ENCODE measurements at regions not wholly inside any gene's neighbourhood (a gene's known extent, or its start where the extent isn't known, plus 50 kb on each side); places are given as distances from the start of the nearest gene placed in this dataset.
"Not testable (repeated sequence)": the region's sequence is repeated elsewhere in the genome, so short reads cannot be mapped to it uniquely, and the experiment has no call there.

- no peak for ATAC-seq
- DNase-seq = no peak
- intact Hi-C loops (cut with micrococcal nuclease) = no loop called here
Measured at GRCh38 chr14:65153101-65153500, 50.8 kb upstream of the MAX start.

- ATAC-seq (peak; percentile 92), DNase-seq (peak; percentile 45)
- intact Hi-C loops (cut with micrococcal nuclease) = no loop called here
Measured at GRCh38 chr14:65156568-65157366, 54.5 kb upstream of the MAX start.

GRCh38 chr14:65159281-65160062, 57.2 kb upstream of the MAX start:
- intact Hi-C loops (cut with micrococcal nuclease) = no loop called here
- ATAC-seq (no peak), DNase-seq (no peak)

GRCh38 chr14:65160091-65160490, 57.8 kb upstream of the MAX start:
- no peak for DNase-seq
- intact Hi-C loops (cut with micrococcal nuclease) = no loop called here
- ATAC-seq = no peak

- ATAC-seq (no peak), DNase-seq (no peak)
Measured at GRCh38 chr14:65162031-65162430, 59.7 kb upstream of the MAX start.

GRCh38 chr14:65164068-65164824, 61.9 kb upstream of the MAX start:
- ATAC-seq (peak; percentile 57), DNase-seq (no peak)
- intact Hi-C loops (cut with micrococcal nuclease) = no loop called here

More at GRCh38 chr14:65162031-65162430, 59.7 kb upstream of the MAX start:
- intact Hi-C loops (cut with micrococcal nuclease) = no loop called here

GRCh38 chr14:65164825-65165135, 62.5 kb upstream of the MAX start:
- ATAC-seq (no peak), DNase-seq (no peak)
- intact Hi-C loops (cut with micrococcal nuclease) = loop anchor here (5.0 kb wide), 1 partner anchor 663 kb away; no protein-coding TSS in a partner anchor

GRCh38 chr14:65167072-65167645, 64.8 kb upstream of the MAX start:
- ATAC-seq (no peak), DNase-seq (no peak)
- intact Hi-C loops (cut with micrococcal nuclease) = loop anchor here (5.0 kb wide), 1 partner anchor 660 kb away; no protein-coding TSS in a partner anchor

GRCh38 chr14:65168840-65169239, 66.5 kb upstream of the MAX start:
- ATAC-seq = peak; percentile 47
- DNase-seq = no peak
- intact Hi-C loops (cut with micrococcal nuclease) = loop anchor here (5.0 kb wide), 1 partner anchor 658 kb away; no protein-coding TSS in a partner anchor

- peak; percentile 87 for ATAC-seq
- intact Hi-C loops (cut with micrococcal nuclease) = loop anchor here (5.0 kb wide), 1 partner anchor 658 kb away; no protein-coding TSS in a partner anchor
- DNase-seq = no peak
Measured at GRCh38 chr14:65169351-65169750, 67.0 kb upstream of the MAX start.

GRCh38 chr14:65170318-65170717, 68.0 kb upstream of the MAX start:
- intact Hi-C loops (cut with micrococcal nuclease) = no loop called here
- ATAC-seq (no peak), DNase-seq (no peak)

- DNase-seq (peak; percentile 32), ATAC-seq (peak; percentile 46)
- intact Hi-C loops (cut with micrococcal nuclease) = no loop called here
Measured at GRCh38 chr14:65170768-65171507, 68.6 kb upstream of the MAX start.

GRCh38 chr14:65173973-65174693, 71.8 kb upstream of the MAX start:
- ATAC-seq (no peak), DNase-seq (no peak)
- intact Hi-C loops (cut with micrococcal nuclease) = no loop called here

GRCh38 chr14:65174783-65175182, 72.5 kb upstream of the MAX start:
- intact Hi-C loops (cut with micrococcal nuclease) = no loop called here
- no peak for DNase-seq
- no peak for ATAC-seq

GRCh38 chr14:65177551-65177950, 75.2 kb upstream of the MAX start:
- intact Hi-C loops (cut with micrococcal nuclease) = no loop called here
- no peak for DNase-seq

GRCh38 chr14:65179231-65179630, 76.9 kb upstream of the MAX start:
- intact Hi-C loops (cut with micrococcal nuclease); DNase-seq; ATAC-seq: not testable (repeated sequence)

More at GRCh38 chr14:65177551-65177950, 75.2 kb upstream of the MAX start:
- no peak for ATAC-seq

GRCh38 chr14:65179918-65180724, 77.8 kb upstream of the MAX start:
- intact Hi-C loops (cut with micrococcal nuclease) = no loop called here
- ATAC-seq (peak; percentile 91), DNase-seq (peak; percentile 61)
